ENCODE measurements at regions not wholly inside any gene's neighbourhood (a gene's known extent, or its start where the extent isn't known, plus 50 kb on each side); places are given as distances from the start of the nearest gene placed in this dataset.

DNA sequence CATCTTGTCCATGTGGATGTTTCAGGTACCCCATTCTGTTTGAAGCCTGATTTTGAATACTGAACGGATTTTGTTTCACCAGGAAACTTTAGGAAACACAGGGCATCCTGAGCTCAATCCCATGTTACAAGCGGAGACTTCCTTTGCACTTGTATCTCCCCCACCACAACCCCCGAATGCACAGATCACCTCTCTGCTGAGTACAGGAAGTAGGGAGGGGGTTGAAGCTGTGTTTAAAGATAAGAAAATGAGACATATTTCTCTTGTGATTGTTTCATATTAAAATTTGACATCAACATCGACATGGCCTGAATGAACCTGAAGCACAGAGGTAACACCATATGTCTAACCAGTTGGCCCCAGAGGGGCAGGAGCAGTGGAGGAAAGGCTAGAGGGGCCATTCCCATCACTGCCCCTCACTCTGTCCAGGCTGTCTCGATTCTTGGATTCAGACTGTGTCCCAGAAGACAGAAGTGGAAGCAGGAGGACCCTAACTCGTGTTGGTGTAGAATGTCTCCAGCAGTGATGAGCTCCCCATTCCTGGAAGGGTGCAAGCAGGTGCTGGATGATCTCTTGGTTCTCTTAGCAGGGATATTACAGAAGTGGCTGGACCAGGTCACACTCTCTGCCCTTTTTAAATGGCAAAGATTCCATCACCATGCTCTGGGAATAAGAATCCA, 59.6 kb upstream of the IQSEC1 start:
- Histone ChIP-seq H3K27ac (no peak overlapping the region), H3K4me2 (no peak overlapping the region), H3K36me3 (ENCODE audit: low read depth) (0 out of 2 replicates have a peak, but pooled peaks cover 3% of the 10 kb centered on the region), H3K9me3 (ENCODE audit: insufficient read depth, low read depth) (no peaks in the 10 kb centered on the region), H3K9me2 (ENCODE audit: insufficient read depth) (no peaks in the 10 kb centered on the region), H2AFZ (no peak overlapping the region), H3K4me3 (no peak overlapping the region), H3K79me2 (ENCODE audit: low read depth) (no peaks in the 10 kb centered on the region), H3K4me1 (replicated peaks; ENCODE audit: insufficient read depth) (no peaks in the 10 kb centered on the region), H4K20me1 (ENCODE audit: insufficient read depth) (no peaks in the 10 kb centered on the region; the same call in 1 of the 2 replicates), H3K27me3 (ENCODE audit: insufficient read depth, low read depth) (no peaks in the 10 kb centered on the region), H3F3A (ENCODE audit: insufficient read depth, low read depth) (0 out of 2 replicates have a peak, but pooled peaks cover 4% of the 10 kb centered on the region)
- no TSS peak for BruUV-seq (replicated peaks)
- TF ChIP-seq, protein P1, sequence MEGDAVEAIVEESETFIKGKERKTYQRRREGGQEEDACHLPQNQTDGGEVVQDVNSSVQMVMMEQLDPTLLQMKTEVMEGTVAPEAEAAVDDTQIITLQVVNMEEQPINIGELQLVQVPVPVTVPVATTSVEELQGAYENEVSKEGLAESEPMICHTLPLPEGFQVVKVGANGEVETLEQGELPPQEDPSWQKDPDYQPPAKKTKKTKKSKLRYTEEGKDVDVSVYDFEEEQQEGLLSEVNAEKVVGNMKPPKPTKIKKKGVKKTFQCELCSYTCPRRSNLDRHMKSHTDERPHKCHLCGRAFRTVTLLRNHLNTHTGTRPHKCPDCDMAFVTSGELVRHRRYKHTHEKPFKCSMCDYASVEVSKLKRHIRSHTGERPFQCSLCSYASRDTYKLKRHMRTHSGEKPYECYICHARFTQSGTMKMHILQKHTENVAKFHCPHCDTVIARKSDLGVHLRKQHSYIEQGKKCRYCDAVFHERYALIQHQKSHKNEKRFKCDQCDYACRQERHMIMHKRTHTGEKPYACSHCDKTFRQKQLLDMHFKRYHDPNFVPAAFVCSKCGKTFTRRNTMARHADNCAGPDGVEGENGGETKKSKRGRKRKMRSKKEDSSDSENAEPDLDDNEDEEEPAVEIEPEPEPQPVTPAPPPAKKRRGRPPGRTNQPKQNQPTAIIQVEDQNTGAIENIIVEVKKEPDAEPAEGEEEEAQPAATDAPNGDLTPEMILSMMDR (conservative IDR thresholded peaks at IDR 0.05): no peak
- no peak for TF ChIP-seq EZH2 (IDR thresholded peaks at IDR 0.05; ENCODE audit: low read depth)
- DNase-seq: no peak
- ChIA-PET POLR2A (ENCODE audit: unreplicated experiment) (no interaction called here), CTCF (no interaction called here)
- intact Hi-C loops (cut with micrococcal nuclease; ENCODE audit: unreplicated experiment): no loop called here

GRCh38 chr3:13132281-13132680, 59.1 kb upstream of the IQSEC1 start:
- no peak for DNase-seq
- no peaks in the 10 kb centered on the region for H3K27me3 ChIP-seq (ENCODE audit: insufficient read depth, low read depth)
- TF ChIP-seq EZH2 (IDR thresholded peaks at IDR 0.05; ENCODE audit: low read depth): no peak
- TF ChIP-seq, protein P1 (conservative IDR thresholded peaks at IDR 0.05): no peak
- ChIA-PET POLR2A (ENCODE audit: unreplicated experiment) (no interaction called here), CTCF (no interaction called here)
- no peak overlapping the region for H3K27ac ChIP-seq
- H3K36me3 ChIP-seq (ENCODE audit: low read depth): 0 out of 2 replicates have a peak, but pooled peaks cover 3% of the 10 kb centered on the region
- BruUV-seq (replicated peaks): no TSS peak
- no peaks in the 10 kb centered on the region; the same call in 1 of the 2 replicates for H4K20me1 ChIP-seq (ENCODE audit: insufficient read depth)
- no peaks in the 10 kb centered on the region for H3K4me1 ChIP-seq (replicated peaks; ENCODE audit: insufficient read depth)
- 0 out of 2 replicates have a peak, but pooled peaks cover 4% of the 10 kb centered on the region for H3F3A ChIP-seq (ENCODE audit: insufficient read depth, low read depth)
- no peak overlapping the region for H3K4me2 ChIP-seq
- H2AFZ ChIP-seq: no peak overlapping the region
- no peaks in the 10 kb centered on the region for H3K9me2 ChIP-seq (ENCODE audit: insufficient read depth)
- intact Hi-C loops (cut with micrococcal nuclease; ENCODE audit: unreplicated experiment): no loop called here
- no peak overlapping the region for H3K4me3 ChIP-seq
- no peaks in the 10 kb centered on the region for H3K79me2 ChIP-seq (ENCODE audit: low read depth)
- H3K9me3 ChIP-seq (ENCODE audit: insufficient read depth, low read depth): no peaks in the 10 kb centered on the region

GRCh38 chr3:13130464-13131193, 57.4 kb upstream of the IQSEC1 start:
- CTCF ChIA-PET: interaction anchor here (0.7 kb wide), 1 partner anchor 645 kb away, joined by 5 read pairs; no protein-coding TSS in a partner anchor
- no peak for DNase-seq
- Histone ChIP-seq H3K9me2 (ENCODE audit: insufficient read depth) (no peaks in the 10 kb centered on the region), H3K9me3 (ENCODE audit: insufficient read depth, low read depth) (no peaks in the 10 kb centered on the region), H3K36me3 (ENCODE audit: low read depth) (0 out of 2 replicates have a peak, but pooled peaks cover 3% of the 10 kb centered on the region), H3K4me2 (no peak overlapping the region), H2AFZ (no peak overlapping the region), H3K27me3 (ENCODE audit: insufficient read depth, low read depth) (no peaks in the 10 kb centered on the region), H3K4me3 (no peak overlapping the region), H3K79me2 (ENCODE audit: low read depth) (no peaks in the 10 kb centered on the region), H3K4me1 (replicated peaks; ENCODE audit: insufficient read depth) (no peaks in the 10 kb centered on the region), H4K20me1 (ENCODE audit: insufficient read depth) (no peaks in the 10 kb centered on the region; the same call in 1 of the 2 replicates), H3F3A (ENCODE audit: insufficient read depth, low read depth) (0 out of 2 replicates have a peak, but pooled peaks cover 4% of the 10 kb centered on the region), H3K27ac (no peak overlapping the region)
- no TSS peak for BruUV-seq (replicated peaks)
- TF ChIP-seq, protein P1 (conservative IDR thresholded peaks at IDR 0.05): no peak
- no peak for TF ChIP-seq EZH2 (IDR thresholded peaks at IDR 0.05; ENCODE audit: low read depth)
- POLR2A ChIA-PET (ENCODE audit: unreplicated experiment): no interaction called here
- intact Hi-C loops (cut with micrococcal nuclease; ENCODE audit: unreplicated experiment): no loop called here
